Astrocyte of the cerebellum (primary cell): ENCODE measurements at regions not wholly inside any gene's neighbourhood (a gene's known extent, or its start where the extent isn't known, plus 50 kb on each side); places are given as distances from the start of the nearest gene placed in this dataset.
"Not testable (repeated sequence)": the region's sequence is repeated elsewhere in the genome, so short reads cannot be mapped to it uniquely, and the experiment has no call there.

Experiments
- DNase-seq: peaks from one replicate; pipeline ENCODE4 v3.0.0-alpha.2; 2011; ENCODE audit warnings: low read depth
- H3K4me3 ChIP-seq: 2 replicates; pipeline ENCODE4 v1.5.1; 2011; ENCODE audit warnings: mild to moderate bottlenecking, low read depth, low read length, moderate library complexity
- CTCF ChIP-seq: IDR thresholded peaks from 2 replicates; pipeline ENCODE4 v1.5.1; 2012; ENCODE audit warnings: low read length, low read depth, moderate library complexity, mild to moderate bottlenecking; ENCODE audit errors: missing control alignments
- in situ Hi-C: cut with HindIII; loops from 2 replicates; pipeline ENCODE4 v1.10.0; 2017; ENCODE audit warnings: low sequenced_read_pairs

GRCh38 chr5:30458681-30459080 is 734.8 kb upstream of the CDH6 start:
- in situ Hi-C loops = no loop called here
- no peak for DNase-seq
- no peak overlapping the region for H3K4me3 ChIP-seq
- no peak for TF ChIP-seq CTCF

DNA sequence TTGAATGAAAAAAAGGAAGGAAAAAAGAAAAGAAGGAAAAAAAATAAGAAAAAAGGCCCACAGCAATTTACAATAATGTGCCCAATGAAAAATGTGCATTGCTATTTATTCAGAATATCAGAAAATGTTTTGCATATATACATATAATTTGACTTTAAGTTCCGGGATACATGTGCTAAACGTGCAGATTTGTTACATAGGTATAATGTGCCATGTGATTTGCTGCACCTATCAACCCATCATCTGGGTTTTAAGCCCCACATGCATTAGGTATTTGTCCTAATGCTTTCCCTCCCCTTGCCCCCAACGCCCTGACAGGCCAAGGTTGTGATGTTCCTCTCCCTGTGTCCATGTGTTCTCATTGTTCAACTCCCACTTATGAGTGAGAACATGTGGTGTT is 738.0 kb upstream of the CDH6 start:
- H3K4me3 ChIP-seq, in situ Hi-C loops, DNase-seq: not testable (repeated sequence)

DNA sequence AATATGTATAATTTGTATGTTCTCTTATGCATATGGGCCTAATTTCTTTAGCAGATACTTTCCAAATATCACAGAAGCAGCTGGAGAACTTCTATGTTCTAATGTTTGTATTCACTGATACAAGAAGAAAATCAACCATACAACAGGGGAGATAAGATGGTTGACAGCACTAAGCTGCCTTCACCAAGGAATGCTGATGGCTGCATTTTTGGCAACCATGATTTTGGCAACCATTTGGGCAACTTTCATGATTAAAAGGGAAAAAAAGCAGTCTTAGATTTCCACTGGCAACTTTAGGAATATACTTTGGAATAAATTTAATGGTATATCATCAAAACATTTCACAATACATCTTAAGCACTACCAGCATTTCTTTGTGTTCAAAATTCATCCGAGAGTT is 740.3 kb upstream of the CDH6 start:
- TF ChIP-seq CTCF = no peak
- in situ Hi-C loops = no loop called here

GRCh38 chr5:30450153-30450552 is 743.3 kb upstream of the CDH6 start:
- no peak for TF ChIP-seq CTCF
- no peak overlapping the region for H3K4me3 ChIP-seq
- in situ Hi-C loops = no loop called here
- DNase-seq = no peak

More for the DNA sequence above, 740.3 kb upstream of the CDH6 start:
- no peak for DNase-seq
- H3K4me3 ChIP-seq = no peak overlapping the region

DNA sequence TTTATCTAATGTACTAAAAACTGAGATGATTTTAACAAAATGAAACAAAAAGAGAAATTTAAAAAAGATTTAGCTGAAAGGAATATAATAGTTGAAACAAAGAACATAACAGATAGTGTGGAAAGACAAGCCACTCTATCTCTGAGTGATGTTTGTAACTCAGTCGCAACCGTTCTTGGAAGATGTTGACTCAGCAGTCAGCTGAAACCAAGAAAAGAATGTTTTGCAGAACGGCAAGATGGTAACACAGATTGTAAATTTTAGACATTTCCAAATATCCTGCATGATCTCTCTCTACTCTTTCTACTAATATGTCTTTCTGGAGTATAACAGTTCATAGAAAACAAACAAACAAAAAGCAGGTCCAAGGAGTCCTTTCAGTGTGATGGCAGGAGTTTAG is 746.1 kb upstream of the CDH6 start:
- no peak for DNase-seq
- H3K4me3 ChIP-seq = no peak overlapping the region
- no peak for TF ChIP-seq CTCF
- in situ Hi-C loops = no loop called here

- no peak for TF ChIP-seq CTCF
- DNase-seq = no peak
- no peak overlapping the region for H3K4me3 ChIP-seq
- in situ Hi-C loops = no loop called here
These were observed 747.0 kb upstream of the CDH6 start for GRCh38 chr5:30446456-30446855.

GRCh38 chr5:30438785-30439184 is 754.7 kb upstream of the CDH6 start:
- no peak for DNase-seq
- no peak for TF ChIP-seq CTCF
- no peak overlapping the region for H3K4me3 ChIP-seq
- in situ Hi-C loops = no loop called here
